Sigmoid colon (tissue), 6 donors: ENCODE measurements at regions not wholly inside any gene's neighbourhood (a gene's known extent, or its start where the extent isn't known, plus 50 kb on each side); places are given as distances from the start of the nearest gene placed in this dataset.

ENCODE experiments used
- DNase-seq: peaks from one replicate; pipeline ENCODE4 v3.0.0-alpha.2; 2019
- H3K27ac ChIP-seq, 4 donors: fragments of 200-600 bp; sonication (generic); one replicate each; pipeline ENCODE4 v1.5.1; 2016 to 2019; ENCODE audit warnings: mild to moderate bottlenecking in 1 of 4
- H3K27me3 ChIP-seq, 3 donors: fragments of 200-600 bp; sonication (generic); one replicate each; pipeline ENCODE4 v1.5.1; 2019; ENCODE audit warnings: mild to moderate bottlenecking in 1 of 3
- H3K36me3 ChIP-seq, 4 donors: fragments of 200-600 bp; sonication (generic); one replicate each; pipeline ENCODE4 v1.5.1; 2016 to 2019
- H3K4me1 ChIP-seq, 4 donors: fragments of 200-600 bp; sonication (generic); one replicate each; pipeline ENCODE4 v1.5.1; 2017 to 2019
- H3K4me3 ChIP-seq, 4 donors: fragments of 200-600 bp; sonication (generic); one replicate each; pipeline ENCODE4 v1.5.1; 2017 to 2019; ENCODE audit warnings: mild to moderate bottlenecking in 2 of 4, moderate library complexity in 1 of 4
- H3K9me3 ChIP-seq, 4 donors: fragments of 200-600 bp in 3 of 4; sonication (generic) in 3 of 4; one replicate each; pipeline versions ENCODE4 v1.5.1 to v1.6.1; 2013 to 2019
- CTCF ChIP-seq, 4 experiments: fragments of 450-650 bp in 3 of 4; fragments of 200-600 bp in 1 of 4; IDR thresholded peaks; one replicate each; pipeline ENCODE4 v1.5.1; 2016 to 2019; ENCODE audit warnings: antibody characterized with exemption in 4 of 4, mild to moderate bottlenecking in 3 of 4, moderate library complexity in 2 of 4
- EP300 ChIP-seq, 4 donors: sonication (generic); formaldehyde crosslinking; IDR thresholded peaks; one replicate each; pipeline ENCODE4 v1.6.1; 2017; ENCODE audit warnings: antibody characterized with exemption in 4 of 4
- POLR2A ChIP-seq, 2 donors: fragments of 450-650 bp; IDR thresholded peaks; one replicate each; pipeline ENCODE4 v1.6.1; 2016; ENCODE audit warnings: antibody characterized with exemption in 2 of 2, mild to moderate bottlenecking in 2 of 2, moderate library complexity in 2 of 2
- POLR2AphosphoS5 ChIP-seq, 4 donors: sonication (generic); formaldehyde crosslinking; IDR thresholded peaks; one replicate each; pipeline ENCODE4 v1.6.1; 2017; ENCODE audit warnings: antibody characterized with exemption in 4 of 4
- WGBS, 2 donors: extraction: QIAGEN DNeasy Blood & Tissue Kit; methylation state at CpG; one replicate each; pipeline ENCODE4 v1.1.7; 2013; 5-methylcytosine and 5-hydroxymethylcytosine counted together
- intact Hi-C: fragments of 100-400 bp; cut with DNase I; formaldehyde crosslinking; loops from one replicate; pipeline ENCODE4 v1.15.1; 2023
- donor health status: healthy with polysubstance abuse.
- donor health status: healthy.

GRCh38 chr7:115475761-115476385 is 554.0 kb downstream of the MDFIC start:
- Histone ChIP-seq H3K4me3 (peak overlapping the region in 3 of 4 donors; percentile 52 to 59 (median 54)), H3K27me3 (no peaks in the 10 kb centered on the region), H3K9me3 (no peaks in the 10 kb centered on the region), H3K36me3 (no peaks in the 10 kb centered on the region), H3K27ac (peak overlapping the region in 3 of 4 donors; percentile 16 to 81 (median 71)), H3K4me1 (peaks cover 0 to 9% (median 0%) of the 10 kb centered on the region in 4 donors)
- no peak for DNase-seq
- TF ChIP-seq CTCF (IDR thresholded peaks at IDR 0.05) (peak in 1 of 4 experiments; percentile 38), POLR2A (IDR thresholded peaks at IDR 0.05) (no peak)
- WGBS, 2 donors, result 71 to 78% methylated on average over 14 of the region's 14 CpGs
- intact Hi-C loops, result no loop called here

- WGBS, 2 donors, result 35 to 54% methylated on average over 1 of the region's 1 CpG
- no peaks in the 10 kb centered on the region for H3K9me3 ChIP-seq
- no peak for DNase-seq
- H3K27ac ChIP-seq, result peak overlapping the region in 2 of 4 donors; percentile 71 to 81
- peaks cover 0 to 9% (median 0%) of the 10 kb centered on the region in 4 donors for H3K4me1 ChIP-seq
- intact Hi-C loops, result no loop called here
- no peak for TF ChIP-seq POLR2A (IDR thresholded peaks at IDR 0.05)
- no peak for TF ChIP-seq POLR2AphosphoS5 (IDR thresholded peaks at IDR 0.05)
- TF ChIP-seq CTCF (IDR thresholded peaks at IDR 0.05), result no peak
- TF ChIP-seq EP300 (IDR thresholded peaks at IDR 0.05), result no peak
- no peaks in the 10 kb centered on the region for H3K27me3 ChIP-seq
- H3K36me3 ChIP-seq, result no peaks in the 10 kb centered on the region
- peak overlapping the region in 1 of 4 donors; percentile 1 for H3K4me3 ChIP-seq
Observed at GRCh38 chr7:115475206-115475605, 553.3 kb downstream of the MDFIC start.

GRCh38 chr7:115474137-115474536 is 552.2 kb downstream of the MDFIC start:
- Histone ChIP-seq H3K36me3 (no peaks in the 10 kb centered on the region), H3K27me3 (no peaks in the 10 kb centered on the region), H3K4me1 (peaks cover 0 to 9% (median 0%) of the 10 kb centered on the region in 4 donors), H3K9me3 (no peaks in the 10 kb centered on the region), H3K4me3 (no peak overlapping the region), H3K27ac (no peak overlapping the region)
- WGBS, 2 donors, result 86 to 95% methylated on average over 5 of the region's 5 CpGs
- no peak for DNase-seq
- intact Hi-C loops, result no loop called here
- no peak for TF ChIP-seq EP300 (IDR thresholded peaks at IDR 0.05)
- no peak for TF ChIP-seq CTCF (IDR thresholded peaks at IDR 0.05)
- no peak for TF ChIP-seq POLR2A (IDR thresholded peaks at IDR 0.05)
- TF ChIP-seq POLR2AphosphoS5 (IDR thresholded peaks at IDR 0.05), result no peak

GRCh38 chr7:115471891-115472290 is 550.0 kb downstream of the MDFIC start:
- TF ChIP-seq POLR2AphosphoS5 (IDR thresholded peaks at IDR 0.05), result no peak
- intact Hi-C loops, result no loop called here
- no peaks in the 10 kb centered on the region for H3K9me3 ChIP-seq
- H3K4me3 ChIP-seq, result no peak overlapping the region
- H3K36me3 ChIP-seq, result no peaks in the 10 kb centered on the region
- peaks cover 0 to under 1% (median 0%) of the 10 kb centered on the region in 4 donors for H3K4me1 ChIP-seq
- WGBS, 2 donors, result 84 to 95% methylated on average over 1 of the region's 1 CpG
- H3K27me3 ChIP-seq, result no peaks in the 10 kb centered on the region
- no peak for DNase-seq
- no peak overlapping the region for H3K27ac ChIP-seq

GRCh38 chr7:115462301-115463015 is 540.6 kb downstream of the MDFIC start:
- DNase-seq, result no peak
- Histone ChIP-seq H3K9me3 (no peaks in the 10 kb centered on the region), H3K4me1 (no peaks in the 10 kb centered on the region), H3K27me3 (no peaks in the 10 kb centered on the region), H3K4me3 (no peak overlapping the region), H3K36me3 (no peaks in the 10 kb centered on the region), H3K27ac (no peak overlapping the region)
- intact Hi-C loops, result no loop called here
- WGBS, 2 donors, result 93 to 98% methylated on average over 3 of the region's 3 CpGs
- TF ChIP-seq POLR2AphosphoS5 (IDR thresholded peaks at IDR 0.05) (no peak), CTCF (IDR thresholded peaks at IDR 0.05) (no peak), EP300 (IDR thresholded peaks at IDR 0.05) (no peak), POLR2A (IDR thresholded peaks at IDR 0.05) (no peak)
